G401.6 (cell line): ENCODE measurements at regions not wholly inside any gene's neighbourhood (a gene's known extent, or its start where the extent isn't known, plus 50 kb on each side); places are given as distances from the start of the nearest gene placed in this dataset.
A peak's percentile ranks its signal among the peaks of the same experiment; 100 is the strongest.

Experiments used
- FAIRE-seq: peaks from 2 replicates; lab custom pipeline; 2012; peaks lifted over from hg19 to GRCh38; lab: Jason Lieb, UNC

DNA sequence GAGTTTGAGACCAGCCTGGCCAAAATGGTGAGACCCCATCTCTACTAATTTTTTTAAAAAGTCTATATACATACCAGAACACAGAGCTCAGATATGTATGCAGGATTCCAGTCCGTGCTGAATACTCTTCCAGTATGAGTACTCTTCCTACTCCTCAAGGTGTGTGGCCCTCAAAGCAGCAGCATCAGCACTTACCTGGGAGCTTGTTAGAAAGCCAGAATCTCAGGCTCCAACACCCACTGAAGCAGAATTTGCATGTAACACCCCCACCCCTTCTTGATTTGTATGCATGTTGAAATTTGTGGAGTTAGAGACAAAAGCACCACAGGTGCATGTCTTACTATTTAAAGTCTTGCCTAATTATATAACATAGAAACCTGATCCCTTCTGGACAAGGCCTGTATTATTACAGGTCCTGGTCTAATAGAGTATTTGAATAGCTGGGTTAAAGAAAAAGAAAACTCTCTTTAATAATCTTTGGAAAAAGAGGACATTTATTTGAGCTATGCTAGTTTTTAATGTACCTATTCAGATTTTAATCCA is 50.3 kb upstream of the NFE2L2 start:
- no peak for FAIRE-seq

DNA sequence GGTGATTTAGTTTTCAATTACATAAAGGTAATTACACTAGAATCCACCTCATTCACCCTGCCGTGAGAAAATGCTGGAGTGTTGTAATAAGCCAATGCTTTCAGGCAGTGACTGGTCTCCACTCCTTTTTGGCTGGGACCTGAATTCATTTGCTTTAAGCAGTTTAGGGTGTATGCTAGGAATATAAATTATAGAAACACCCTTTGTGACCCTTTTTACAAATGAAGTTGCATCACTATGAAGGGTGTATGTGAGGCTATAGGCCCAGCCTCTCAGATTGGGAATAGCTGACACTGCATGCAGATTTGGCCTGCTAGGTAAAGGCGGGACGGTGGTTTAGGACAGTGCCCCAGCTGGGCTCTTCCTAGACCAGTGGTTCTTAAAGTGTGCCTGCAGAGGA is 50.8 kb upstream of the NFE2L2 start:
- no peak for FAIRE-seq

GRCh38 chr2:177316756-177317155 is 52.2 kb upstream of the NFE2L2 start:
- no peak for FAIRE-seq

GRCh38 chr2:177317443-177317842 is 52.9 kb upstream of the NFE2L2 start:
- peak; percentile 3 for FAIRE-seq

DNA sequence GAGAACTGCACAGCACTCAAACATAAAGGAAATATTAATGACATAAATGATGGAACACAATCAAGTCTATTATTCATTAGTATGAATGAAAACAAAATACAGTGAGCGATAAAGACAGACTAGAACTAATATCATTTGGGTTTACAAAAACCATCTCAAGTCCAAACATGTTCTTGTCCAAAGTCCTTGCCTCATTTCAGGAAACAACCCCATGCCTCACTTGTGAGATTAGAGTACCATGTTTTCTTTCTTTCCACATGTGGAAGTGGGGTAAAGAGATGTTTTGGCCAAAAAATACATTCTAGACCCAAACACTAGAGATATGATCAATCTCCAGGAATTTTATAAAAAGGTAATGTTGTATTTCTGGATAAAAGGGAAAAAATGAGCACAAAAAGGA is 53.3 kb upstream of the NFE2L2 start:
- no peak for FAIRE-seq

GRCh38 chr2:177318613-177319012 is 54.1 kb upstream of the NFE2L2 start:
- no peak for FAIRE-seq

DNA sequence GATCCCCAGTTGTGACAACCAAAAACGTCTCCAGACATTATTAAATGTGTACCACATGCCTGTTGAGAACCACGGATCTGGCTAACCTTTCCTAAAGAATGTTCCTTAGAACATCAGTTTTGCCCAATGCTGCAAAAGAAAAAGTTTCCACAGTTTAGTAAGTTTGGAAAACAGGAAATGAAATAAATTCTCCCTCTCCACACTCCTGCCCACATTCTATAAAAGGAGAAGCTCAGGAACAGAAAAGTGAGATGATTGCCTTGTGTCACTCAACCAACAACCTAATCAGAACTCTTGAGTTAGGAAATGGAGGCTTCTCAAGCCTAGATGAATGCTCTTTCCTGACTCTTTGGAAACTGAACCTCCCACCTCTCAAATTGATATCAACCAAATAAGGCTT is 56.1 kb upstream of the NFE2L2 start:
- no peak for FAIRE-seq

DNA sequence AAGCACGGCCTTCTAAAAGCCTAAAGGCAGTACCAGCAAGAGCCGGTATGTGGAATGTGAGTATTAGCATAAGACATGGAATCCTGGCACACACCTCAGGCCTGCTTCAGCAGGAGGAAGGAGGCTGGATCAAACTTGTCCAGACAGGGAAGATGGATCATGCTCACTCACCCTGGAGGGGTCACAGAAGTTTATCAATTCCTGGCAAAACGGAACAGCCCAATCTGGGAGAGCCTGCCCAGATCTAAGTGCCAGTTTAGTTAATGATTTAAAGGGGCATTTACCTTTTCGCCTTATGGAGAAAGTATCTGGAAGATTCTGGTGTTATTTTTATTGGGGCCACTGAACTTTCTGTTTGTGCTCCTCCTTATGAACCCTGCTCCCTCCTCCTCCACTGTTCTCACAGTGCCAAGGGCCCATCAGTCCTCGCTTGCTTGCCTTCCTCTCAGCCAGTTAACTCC is 58.3 kb upstream of the NFE2L2 start:
- no peak for FAIRE-seq

GRCh38 chr2:177324797-177325196 is 60.3 kb upstream of the NFE2L2 start:
- no peak for FAIRE-seq

DNA sequence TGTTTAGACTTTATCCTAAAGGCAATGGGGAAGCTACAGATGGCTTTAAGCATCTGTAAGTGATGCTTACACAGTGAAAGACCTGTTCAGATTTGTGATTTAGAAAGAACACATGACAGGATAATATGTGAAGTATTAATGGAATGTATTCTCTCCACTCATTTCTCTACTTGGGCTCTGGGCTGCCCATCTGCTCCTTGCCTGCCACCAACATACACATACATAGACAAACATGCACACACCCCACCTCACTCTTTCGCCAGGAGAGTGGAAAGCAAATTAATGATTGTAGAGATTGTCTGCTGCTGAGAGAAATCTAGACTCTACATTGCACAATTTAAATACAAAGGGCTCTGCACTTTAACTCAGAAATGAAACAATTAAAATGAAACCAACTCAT is 61.0 kb upstream of the NFE2L2 start:
- no peak for FAIRE-seq

GRCh38 chr2:177326005-177326404 is 61.5 kb upstream of the NFE2L2 start:
- FAIRE-seq: no peak

DNA sequence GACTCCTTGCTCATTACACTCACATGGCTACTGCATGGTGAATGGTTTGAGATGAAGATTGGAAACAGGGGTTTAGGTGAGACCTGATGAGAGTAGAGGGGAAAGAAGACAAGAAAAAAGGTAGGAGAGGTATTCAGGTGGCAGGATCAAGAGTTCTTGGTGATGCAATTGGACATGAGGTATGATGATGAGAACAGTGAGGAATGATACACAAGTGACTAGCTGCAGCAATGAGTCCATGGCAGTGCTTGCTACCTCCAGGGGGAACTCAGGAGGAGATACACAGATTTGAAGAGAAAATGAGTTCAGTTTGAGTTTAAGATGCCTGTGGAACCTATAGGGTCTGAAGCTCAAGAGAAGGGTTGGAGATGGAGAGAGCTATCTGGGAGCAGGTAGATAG is 62.1 kb upstream of the NFE2L2 start:
- no peak for FAIRE-seq

GRCh38 chr2:177327009-177327408 is 62.5 kb upstream of the NFE2L2 start:
- no peak for FAIRE-seq

- no peak for FAIRE-seq
Measured at GRCh38 chr2:177328056-177328455, 63.5 kb upstream of the NFE2L2 start.

DNA sequence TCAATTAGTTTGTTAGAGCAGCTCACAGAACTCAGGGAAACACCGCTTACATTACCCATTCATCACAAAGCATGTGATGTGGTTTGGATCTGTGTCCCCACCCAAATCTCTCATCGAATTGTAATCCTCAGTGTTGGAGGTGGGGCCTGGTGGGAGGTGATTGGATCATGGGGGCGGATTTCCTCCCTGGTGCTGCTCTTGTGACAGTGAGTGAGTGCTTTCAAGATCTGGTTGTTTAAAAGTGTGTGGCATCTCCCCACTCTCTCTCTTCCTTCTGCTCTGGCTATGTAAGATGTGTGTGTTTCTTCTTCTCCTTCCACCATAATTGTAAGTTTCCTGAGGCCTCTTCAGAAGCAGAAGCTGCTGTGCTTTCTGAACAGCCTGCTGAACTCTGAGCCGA is 63.5 kb upstream of the AGPS start:
- FAIRE-seq: no peak

- no peak for FAIRE-seq
Measured at GRCh38 chr2:177331466-177331997, 61.0 kb upstream of the AGPS start.

- peak; percentile 96 for FAIRE-seq
Measured at GRCh38 chr2:177332026-177332991, 60.3 kb upstream of the AGPS start.

GRCh38 chr2:177332992-177333388 is 59.6 kb upstream of the AGPS start:
- FAIRE-seq: no peak

DNA sequence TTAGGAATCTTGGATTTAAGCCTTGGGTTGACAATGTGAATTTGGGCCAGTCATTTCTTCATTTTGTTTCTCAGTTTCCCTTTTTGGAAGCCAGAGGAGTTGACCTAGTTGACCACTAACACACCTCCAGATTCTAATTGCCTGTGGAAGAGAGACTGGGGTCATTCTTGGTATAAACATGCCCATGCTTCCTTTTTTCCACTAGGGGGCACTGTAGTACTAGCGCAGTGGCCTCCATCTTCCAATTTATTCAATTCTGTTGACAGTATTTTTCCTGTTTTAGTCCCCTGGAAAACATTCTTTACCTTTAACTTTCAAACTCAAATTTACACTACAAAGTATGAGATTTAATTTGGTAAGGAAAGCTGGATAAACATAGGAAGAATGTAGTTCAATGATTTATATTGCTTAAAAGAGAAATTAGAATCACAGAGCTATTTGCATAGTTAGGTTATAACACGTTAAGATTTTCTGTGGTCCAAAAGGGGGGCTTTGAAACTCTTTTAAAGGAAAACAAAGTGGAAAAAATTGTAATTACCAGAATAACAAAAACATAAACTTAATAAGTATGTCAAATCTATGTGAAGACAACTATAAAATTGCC is 57.5 kb upstream of the AGPS start:
- FAIRE-seq: peak; percentile 98

- peak; percentile 63 for FAIRE-seq
Measured at GRCh38 chr2:177335917-177336450, 56.6 kb upstream of the AGPS start.

DNA sequence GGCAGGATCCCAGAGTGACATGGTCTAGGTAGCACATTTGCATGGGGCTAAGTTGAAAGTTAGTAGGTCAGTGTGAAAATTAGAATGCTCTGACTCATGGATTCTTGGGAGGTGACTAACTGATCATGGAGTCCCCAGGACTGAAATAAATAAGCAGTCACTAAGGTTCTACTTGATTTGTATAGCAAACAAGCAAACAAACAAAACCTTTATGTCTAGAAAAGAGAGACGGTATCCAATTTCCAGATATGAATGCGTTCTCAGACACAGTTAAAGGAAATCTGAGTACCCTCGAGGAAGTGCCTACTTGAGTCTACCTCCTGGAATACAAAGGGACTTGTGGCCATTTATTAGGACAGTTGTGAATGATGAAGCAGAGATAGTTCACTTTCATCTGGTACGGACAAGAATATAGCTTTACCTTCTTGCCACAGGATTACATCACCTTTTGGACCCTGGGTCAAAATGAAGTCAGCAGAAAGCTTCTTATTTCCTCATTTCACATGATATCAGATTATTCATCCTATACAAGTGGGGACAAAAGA is 54.3 kb upstream of the AGPS start:
- peak; percentile 88 for FAIRE-seq

DNA sequence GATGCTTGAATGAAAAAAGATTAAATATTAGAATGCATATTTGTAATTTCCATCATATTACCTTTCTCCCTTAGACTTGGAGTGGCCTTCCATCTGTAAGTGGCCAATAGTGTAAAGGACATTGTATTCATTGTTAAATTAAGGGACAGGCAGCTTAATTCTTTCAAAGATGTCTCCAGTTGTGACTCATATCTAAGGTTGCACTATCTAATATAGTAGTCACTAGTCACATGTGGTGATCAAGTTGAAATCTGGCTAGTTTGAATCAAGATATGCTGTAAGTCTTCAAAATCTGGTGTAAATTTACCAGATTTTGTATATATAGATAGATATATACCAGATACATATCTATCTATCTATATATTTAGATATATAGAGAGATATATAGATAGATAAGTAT is 52.4 kb upstream of the AGPS start:
- peak; percentile 39 for FAIRE-seq

DNA sequence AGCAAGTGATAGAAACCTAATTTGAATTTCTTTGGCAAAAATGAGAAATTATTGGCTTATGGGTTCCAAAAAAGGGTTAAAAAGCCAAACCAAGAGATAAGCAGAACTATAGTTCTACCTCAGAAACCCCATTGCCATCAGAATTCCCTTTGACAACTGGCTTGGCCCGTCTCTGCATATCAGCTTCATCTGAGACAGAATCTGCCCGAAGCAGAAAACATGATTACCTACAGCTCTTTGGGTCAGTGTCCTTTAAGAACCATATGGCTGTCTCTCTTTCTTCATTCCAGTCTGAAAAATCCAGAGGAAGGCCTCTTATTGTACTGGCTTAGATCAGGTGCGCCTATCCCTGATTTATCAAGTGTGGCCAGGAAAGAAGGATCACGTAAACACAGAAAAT is 49.8 kb upstream of the AGPS start:
- FAIRE-seq: no peak
